HepG2 (cell line): ENCODE measurements at regions not wholly inside any gene's neighbourhood (a gene's known extent, or its start where the extent isn't known, plus 50 kb on each side); places are given as distances from the start of the nearest gene placed in this dataset.

ENCODE experiments used
- ATAC-seq: fragments of 200-7000 bp; cut with Tn5 transposase; 3 replicates; pipeline ENCODE4 v1.9.1; 2020; ENCODE audit warnings: mild to moderate bottlenecking, moderate library complexity
- BruUV-seq: library from RNA; stranded (reverse); fragments of 400-500 nt; replicated peaks from 2 replicates; lab custom pipeline; 2021; lab: Mats Ljungman, UMichigan
- CTCF ChIA-PET: fragments of 300-600 bp; formaldehyde crosslinking; extraction: SDS; loops from one replicate; lab custom pipeline; 2021; ENCODE audit warnings: low total read pairs, inconsistent platforms, low intra/inter-chr PET ratio; lab: Yijun Ruan, JAX
- POLR2A ChIA-PET: fragments of 350-600 bp; sonication (Branson Sonifier 250); formaldehyde crosslinking; loops from one replicate; lab custom pipeline; 2020; ENCODE audit warnings: antibody characterized with exemption, inconsistent platforms; lab: Yijun Ruan, JAX
- DNase-seq: peaks from one replicate; pipeline ENCODE4 v3.0.0-alpha.2; 2015; ENCODE audit warnings: low spot score
- FAIRE-seq: peaks from 3 replicates; lab custom pipeline; 2011; peaks lifted over from hg19 to GRCh38; lab: Jason Lieb, UNC
- H2AFZ ChIP-seq: one replicate; pipeline ENCODE4 v1.6.1; 2011; ENCODE audit warnings: low read length, inconsistent platforms
- H3K27ac ChIP-seq: fragments of 300-600 bp; 3 replicates; pipeline ENCODE4 v1.8.0; 2011; ENCODE audit warnings: mixed run types, mild to moderate bottlenecking, mixed read lengths, low read length, inconsistent platforms; ENCODE audit not compliant: insufficient read depth; ENCODE audit errors: extremely low read length
- H3K27me3 ChIP-seq, 2 experiments: fragments of 200-600 bp in 1 of 2; 2 replicates in 1 of 2; 3 replicates in 1 of 2; pipeline versions ENCODE4 v1.6.0 to v1.8.0; 2011; ENCODE audit warnings: low read length in 2 of 2, mild to moderate bottlenecking in 2 of 2, moderate library complexity in 2 of 2, inconsistent platforms in 1 of 2; ENCODE audit not compliant: insufficient read depth in 2 of 2, control insufficient read depth in 1 of 2
- H3K36me3 ChIP-seq, 2 experiments: fragments of 200-600 bp in 1 of 2; replicated peaks in 1 of 2; 2 replicates in 1 of 2; 3 replicates in 1 of 2; pipeline versions ENCODE4 v1.5.1 to v1.8.0; 2011; ENCODE audit warnings: low read length in 2 of 2, inconsistent platforms in 1 of 2; ENCODE audit not compliant: insufficient read depth in 2 of 2, control insufficient read depth in 1 of 2
- H3K4me1 ChIP-seq: 2 replicates; pipeline ENCODE4 v1.5.1; 2012; ENCODE audit warnings: low read length, inconsistent platforms; ENCODE audit not compliant: insufficient read depth
- H3K4me2 ChIP-seq: 2 replicates; pipeline ENCODE4 v1.6.0; 2011; ENCODE audit warnings: low read depth, low read length, inconsistent platforms
- H3K4me3 ChIP-seq, 3 experiments: fragments of 200-600 bp in 1 of 3; sonication (generic), shearing (Covaris generic) in 1 of 3; replicated peaks in 1 of 3; 2 replicates each; pipeline ENCODE4 v1.5.1; 2011 to 2016; ENCODE audit warnings: low read length in 3 of 3, inconsistent platforms in 2 of 3, low read depth in 2 of 3, mild to moderate bottlenecking in 2 of 3, control low read depth in 1 of 3, mixed read lengths in 1 of 3; ENCODE audit not compliant: insufficient read depth in 1 of 3
- H3K79me2 ChIP-seq: one replicate; pipeline ENCODE4 v1.6.1; 2011; ENCODE audit warnings: low read length, inconsistent platforms; ENCODE audit not compliant: insufficient read depth
- H3K9ac ChIP-seq: 2 replicates; pipeline ENCODE4 v1.6.0; 2011; ENCODE audit warnings: mild to moderate bottlenecking, low read depth, low read length, inconsistent platforms; ENCODE audit not compliant: insufficient read depth
- H3K9me3 ChIP-seq: 2 replicates; pipeline ENCODE4 v1.5.1; 2012; ENCODE audit warnings: mild to moderate bottlenecking, low read length
- H4K20me1 ChIP-seq: 2 replicates; pipeline ENCODE4 v1.6.0; 2011; ENCODE audit warnings: inconsistent platforms, mild to moderate bottlenecking, low read length, moderate library complexity; ENCODE audit not compliant: insufficient read depth
- MTERF4 ChIP-seq: sonication (generic); formaldehyde crosslinking; IDR thresholded peaks from 2 replicates; pipeline ENCODE4 v1.8.0; 2023; ENCODE audit warnings: mild to moderate bottlenecking, missing genetic modification reagents
- NCOA2 ChIP-seq: sonication (generic); formaldehyde crosslinking; IDR thresholded peaks from 2 replicates; pipeline ENCODE4 v1.8.0; 2022; ENCODE audit warnings: inconsistent platforms
- RARG ChIP-seq: sonication (generic); formaldehyde crosslinking; IDR thresholded peaks from 2 replicates; pipeline ENCODE4 v1.4.0; 2020; ENCODE audit warnings: low read depth, mild to moderate bottlenecking, missing genetic modification reagents
- SSRP1 ChIP-seq: IDR thresholded peaks from 2 replicates; pipeline ENCODE4 v1.6.1; 2016; ENCODE audit warnings: control low read depth
- TARDBP ChIP-seq: sonication (generic); formaldehyde crosslinking; IDR thresholded peaks from 2 replicates; pipeline ENCODE4 v1.8.0; 2022; ENCODE audit warnings: mild to moderate bottlenecking, missing genetic modification reagents
- TOPORS ChIP-seq: sonication (generic); formaldehyde crosslinking; IDR thresholded peaks from 2 replicates; pipeline ENCODE4 v1.8.0; 2023; ENCODE audit warnings: mild to moderate bottlenecking, missing genetic modification reagents
- ZBTB37 ChIP-seq: sonication (generic); formaldehyde crosslinking; IDR thresholded peaks from 2 replicates; pipeline ENCODE4 v1.4.0; 2020; ENCODE audit warnings: mild to moderate bottlenecking, missing genetic modification reagents
- ZBTB7A ChIP-seq: sonication (generic); formaldehyde crosslinking; IDR thresholded peaks from 2 replicates; pipeline ENCODE4 v1.8.0; 2022; ENCODE audit warnings: mild to moderate bottlenecking, missing genetic modification reagents
- ZFP62 ChIP-seq: sonication (generic); formaldehyde crosslinking; IDR thresholded peaks from 2 replicates; pipeline ENCODE4 v1.4.0; 2020; ENCODE audit warnings: missing genetic modification reagents
- ZFYVE20 ChIP-seq: sonication (generic); formaldehyde crosslinking; IDR thresholded peaks from 2 replicates; pipeline ENCODE4 v1.8.0; 2023; ENCODE audit warnings: low read depth, mild to moderate bottlenecking, moderate library complexity, missing genetic modification reagents, borderline replicate concordance
- ZNF256 ChIP-seq: sonication (generic); formaldehyde crosslinking; conservative IDR thresholded peaks from 2 replicates; pipeline ENCODE4 v1.4.0; 2020; ENCODE audit warnings: missing genetic modification reagents
- ZNF30 ChIP-seq: sonication (generic); formaldehyde crosslinking; IDR thresholded peaks from 2 replicates; pipeline ENCODE4 v1.5.0; 2020; ENCODE audit warnings: mild to moderate bottlenecking, missing genetic modification reagents
- ZNF441 ChIP-seq: sonication (generic); formaldehyde crosslinking; IDR thresholded peaks from 2 replicates; pipeline ENCODE4 v1.7.0; 2021; ENCODE audit warnings: missing genetic modification reagents, borderline replicate concordance
- ZNF557 ChIP-seq: sonication (generic); formaldehyde crosslinking; IDR thresholded peaks from 2 replicates; pipeline ENCODE4 v1.4.0; 2020; ENCODE audit warnings: missing genetic modification reagents
- ZNF572 ChIP-seq: sonication (generic); formaldehyde crosslinking; IDR thresholded peaks from 2 replicates; pipeline ENCODE4 v1.5.1; 2020; ENCODE audit warnings: mild to moderate bottlenecking, missing genetic modification reagents
- ZNF629 ChIP-seq: sonication (generic); formaldehyde crosslinking; conservative IDR thresholded peaks from 2 replicates; pipeline ENCODE4 v1.5.0; 2020; ENCODE audit warnings: missing genetic modification reagents
- ZNF850 ChIP-seq: sonication (generic); formaldehyde crosslinking; conservative IDR thresholded peaks from 2 replicates; pipeline ENCODE4 v1.9.0; 2021; ENCODE audit warnings: mild to moderate bottlenecking, missing genetic modification reagents
- ZSCAN31 ChIP-seq: sonication (generic); formaldehyde crosslinking; IDR thresholded peaks from 2 replicates; pipeline ENCODE4 v1.5.0; 2020; ENCODE audit warnings: low read depth, mild to moderate bottlenecking, missing genetic modification reagents
- WGBS: methylation state at CpG from one replicate; pipeline ENCODE4 v1.1.6; 2017; ENCODE audit warnings: low lambda C conversion rate; 5-methylcytosine and 5-hydroxymethylcytosine counted together
- in situ Hi-C: cut with HindIII; loops from 2 replicates; pipeline ENCODE4 v1.10.0; 2017; ENCODE audit warnings: low pct_unique_long_range_greater_than_20kb; ENCODE audit not compliant: extremely low pct_ligation_motif_present
- intact Hi-C: fragments of 100-400 bp; cut with micrococcal nuclease; formaldehyde crosslinking; loops from one replicate; pipeline ENCODE4 v1.10.0; 2022; ENCODE audit not compliant: unreplicated experiment

- in situ Hi-C loops = no loop called here
- H3K4me3 ChIP-seq = no peak overlapping the region
- intact Hi-C loops = no loop called here
- DNase-seq = no peak
- CTCF ChIA-PET = no interaction called here
- TF ChIP-seq TOPORS (no peak), ZFP62 (CRISPR knock-in tag) (no peak), ZBTB37 (CRISPR knock-in tag) (no peak), TARDBP (CRISPR knock-in tag) (no peak), NCOA2 (no peak), ZNF30 (CRISPR knock-in tag) (no peak), ZFYVE20 (CRISPR knock-in tag) (no peak), ZNF629 (no peak), SSRP1 (no peak), ZNF557 (CRISPR knock-in tag) (no peak), MTERF4 (CRISPR knock-in tag) (no peak), ZNF441 (CRISPR knock-in tag) (no peak), ZNF850 (CRISPR knock-in tag) (no peak), ZNF572 (CRISPR knock-in tag) (no peak), ZSCAN31 (CRISPR knock-in tag) (no peak), ZBTB7A (CRISPR knock-in tag) (no peak), ZNF256 (no peak), RARG (CRISPR knock-in tag) (no peak)
- TF ChIP-seq, all 625 proteins: peak for 0
- H3K79me2 ChIP-seq = no peaks in the 10 kb centered on the region
- peaks cover 52% of the 10 kb centered on the region for H3K9me3 ChIP-seq
- no peaks in the 10 kb centered on the region for H3K4me1 ChIP-seq
- no TSS peak for BruUV-seq
- ATAC-seq (no peak), FAIRE-seq (no peak)
- POLR2A ChIA-PET = no interaction called here
- no peak overlapping the region for H3K27ac ChIP-seq
- no peaks in the 10 kb centered on the region for H4K20me1 ChIP-seq
- no peaks in the 10 kb centered on the region for H3K27me3 ChIP-seq
- no peaks in the 10 kb centered on the region for H3K36me3 ChIP-seq
- WGBS = 5% methylated on average over 4 of the region's 4 CpGs
- no peak overlapping the region for H3K9ac ChIP-seq
- no peak overlapping the region for H2AFZ ChIP-seq
- no peak overlapping the region for H3K4me2 ChIP-seq
These were observed 440.2 kb upstream of the ST6GAL2 start for GRCh38 chr2:107325981-107326786.
